Eye (tissue), 1 donor: ENCODE measurements at regions not wholly inside any gene's neighbourhood (a gene's known extent, or its start where the extent isn't known, plus 50 kb on each side); places are given as distances from the start of the nearest gene placed in this dataset.

Source experiments
- DNase-seq: peaks from one replicate; pipeline ENCODE4 v3.0.0-alpha.2; 2015

DNA sequence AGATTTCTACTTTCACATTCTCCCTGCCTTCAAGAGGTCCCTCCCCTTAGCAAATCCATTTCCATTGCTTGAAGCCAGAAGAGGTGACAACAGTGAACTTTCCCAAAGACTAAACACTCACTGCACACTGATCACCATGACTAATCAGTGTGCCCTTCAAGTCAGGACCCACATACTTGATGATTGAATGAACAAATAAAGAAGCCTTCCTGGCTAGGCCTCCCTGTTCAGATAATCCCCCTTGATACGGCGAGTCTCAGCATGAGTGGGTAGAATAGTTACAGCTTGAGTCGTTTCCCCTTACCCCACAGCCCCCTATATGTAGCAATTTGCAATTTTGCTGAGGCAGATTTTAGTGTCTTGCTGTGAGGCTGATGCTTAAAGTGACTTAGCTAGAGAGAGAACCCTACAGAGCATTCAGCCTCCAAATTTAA, 102.2 kb downstream of the UNC5CL start:
- no peak for DNase-seq

GRCh38 chr6:40933864-40934263, 105.2 kb downstream of the UNC5CL start:
- DNase-seq, result no peak

- no peak for DNase-seq
Observed at GRCh38 chr6:40932953-40933352, 106.1 kb downstream of the UNC5CL start.

- no peak for DNase-seq
Observed at GRCh38 chr6:40932366-40932765, 106.7 kb downstream of the UNC5CL start.

DNA sequence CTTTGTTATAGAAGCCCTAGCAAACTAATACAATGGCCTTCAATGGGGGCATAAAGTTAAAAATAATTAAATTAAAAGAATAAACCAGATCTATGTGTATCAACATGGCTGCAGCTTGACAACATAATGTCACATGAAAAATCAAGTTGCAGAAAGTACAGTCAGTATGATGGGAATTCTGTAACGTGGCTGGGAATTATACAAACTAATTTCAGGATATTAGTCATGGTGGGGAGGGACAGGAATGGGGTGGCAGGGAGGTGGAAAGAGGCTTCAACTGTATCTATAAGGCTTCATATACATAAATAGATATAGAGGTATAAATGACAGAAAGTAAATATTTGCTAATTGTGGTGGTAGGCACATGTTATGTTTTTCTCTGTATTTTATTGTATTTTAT, 107.1 kb downstream of the UNC5CL start:
- DNase-seq, result no peak

DNA sequence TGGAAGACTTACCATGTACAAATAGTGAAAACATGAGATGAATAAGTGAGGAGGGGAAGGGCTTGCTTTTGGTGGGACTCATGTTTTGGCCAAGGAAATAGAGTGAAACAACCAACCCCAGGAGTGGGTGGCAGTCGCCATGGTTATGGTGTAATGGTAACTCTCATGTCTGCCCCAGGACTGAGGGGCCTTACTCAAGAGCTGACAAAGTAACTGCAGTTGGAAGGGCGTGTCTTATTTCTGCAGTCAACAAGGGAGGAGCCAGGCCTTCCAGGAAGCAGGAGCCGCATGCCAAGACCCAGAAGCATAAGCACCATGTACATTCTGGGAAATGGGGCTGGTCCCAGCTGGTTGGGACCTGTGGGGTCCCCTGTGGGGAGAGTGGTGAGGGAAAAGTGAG, 108.5 kb downstream of the UNC5CL start:
- DNase-seq, result no peak

- DNase-seq, result no peak
Observed at GRCh38 chr6:40930045-40930444, 109.0 kb downstream of the UNC5CL start.

GRCh38 chr6:40929176-40929575, 109.8 kb downstream of the UNC5CL start:
- no peak for DNase-seq

- no peak for DNase-seq
Observed at GRCh38 chr6:40928763-40929162, 110.3 kb downstream of the UNC5CL start.

GRCh38 chr6:40928307-40928706, 110.7 kb downstream of the UNC5CL start:
- DNase-seq, result no peak

DNA sequence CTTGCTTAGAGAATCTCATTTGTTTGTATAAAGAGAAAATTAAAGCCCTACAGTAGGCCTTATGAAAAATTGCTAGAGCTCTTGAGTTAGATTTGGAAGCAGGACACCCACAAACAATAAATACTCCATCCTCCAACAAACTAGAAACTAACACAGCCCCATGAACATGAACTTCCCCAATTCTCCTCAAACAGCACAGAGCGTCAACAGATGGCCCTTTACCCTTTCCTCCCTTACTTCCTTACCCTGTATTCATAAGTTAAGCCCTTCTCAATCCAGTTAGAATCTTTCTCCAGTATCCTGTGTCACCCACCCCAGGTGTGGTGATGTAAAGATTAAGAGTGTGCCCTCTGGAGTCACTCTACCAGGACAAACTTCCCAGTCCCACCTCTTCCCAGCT, 113.7 kb downstream of the UNC5CL start:
- DNase-seq, result no peak

DNA sequence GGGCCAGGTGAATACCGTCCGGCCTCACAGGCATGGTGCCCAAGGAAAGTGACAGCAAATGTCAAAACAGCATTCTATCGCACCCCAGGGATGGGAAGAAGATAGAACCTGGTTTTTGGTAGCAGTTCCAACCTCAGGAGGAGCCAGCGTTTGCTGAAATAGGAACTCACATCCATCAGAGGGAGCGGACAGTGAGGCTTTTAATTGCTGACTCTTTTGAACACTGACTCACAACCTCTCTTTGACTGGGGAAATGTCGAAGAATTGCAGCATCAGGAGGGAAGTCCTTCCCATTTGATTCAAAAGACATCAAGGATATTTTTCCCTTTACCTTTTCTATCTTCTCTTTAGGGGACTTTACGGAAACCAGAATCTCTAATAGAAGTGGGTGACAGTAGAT, 114.2 kb downstream of the UNC5CL start:
- no peak for DNase-seq

DNA sequence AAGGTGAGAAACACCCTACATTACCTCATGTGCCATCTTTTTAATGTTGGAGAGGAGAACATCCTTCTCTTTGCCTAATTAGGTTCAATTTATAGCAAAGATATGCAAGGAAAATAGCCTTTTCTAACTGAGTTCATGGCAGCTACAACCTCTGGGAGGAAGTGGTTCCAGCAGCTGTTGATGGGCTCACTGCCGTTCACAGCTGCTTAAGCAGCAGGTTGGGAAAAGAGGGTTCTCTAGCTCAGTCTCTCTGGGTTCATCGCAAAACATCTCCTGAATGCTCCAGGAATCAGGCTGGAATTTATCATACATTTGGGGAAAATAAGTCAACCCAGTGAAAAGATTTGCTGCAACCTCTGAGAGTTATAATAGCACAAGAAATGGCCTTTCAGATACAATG, 115.1 kb downstream of the UNC5CL start:
- no peak for DNase-seq

DNA sequence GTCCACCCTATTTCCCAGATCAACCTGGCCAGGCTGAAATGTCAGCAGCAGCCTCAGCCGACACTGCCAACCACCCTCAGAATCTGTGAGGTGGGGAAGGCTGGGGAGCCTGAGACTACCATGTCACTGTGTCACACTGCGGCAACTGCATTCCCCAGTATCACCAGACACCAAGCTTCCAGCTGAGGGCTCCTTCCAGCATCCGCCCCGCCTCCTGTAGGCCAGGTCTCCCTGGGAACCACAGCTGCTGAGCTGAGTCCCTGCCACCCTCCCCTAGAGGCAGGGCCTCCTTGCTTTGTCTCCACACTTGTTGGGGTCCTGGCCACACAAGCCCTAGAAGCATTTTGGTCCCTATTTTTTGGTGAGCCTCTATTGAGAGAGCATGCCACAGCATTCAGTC, 115.7 kb downstream of the UNC5CL start:
- peak; percentile 12 for DNase-seq

DNA sequence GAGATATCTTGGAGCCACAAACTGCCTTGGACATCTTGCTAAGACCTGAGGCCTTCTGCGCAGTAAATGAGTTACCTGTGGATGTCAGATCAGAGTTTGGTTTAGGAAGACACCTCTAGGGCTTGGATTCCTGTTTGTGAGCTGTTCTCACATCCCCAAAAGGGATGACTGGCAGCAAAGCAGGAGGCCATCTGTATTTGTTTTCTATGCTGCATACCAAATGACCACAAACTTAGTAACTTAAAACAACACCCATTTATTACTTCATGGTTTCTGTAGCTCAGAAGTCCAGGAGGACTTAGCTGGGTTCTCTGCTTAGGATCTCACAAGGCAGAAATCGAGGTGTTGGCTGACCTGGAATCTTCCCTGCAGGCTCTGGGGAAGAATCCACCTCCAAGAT, 116.7 kb downstream of the UNC5CL start:
- DNase-seq, result no peak

GRCh38 chr6:40918040-40918651, 120.9 kb downstream of the UNC5CL start:
- DNase-seq, result no peak

DNA sequence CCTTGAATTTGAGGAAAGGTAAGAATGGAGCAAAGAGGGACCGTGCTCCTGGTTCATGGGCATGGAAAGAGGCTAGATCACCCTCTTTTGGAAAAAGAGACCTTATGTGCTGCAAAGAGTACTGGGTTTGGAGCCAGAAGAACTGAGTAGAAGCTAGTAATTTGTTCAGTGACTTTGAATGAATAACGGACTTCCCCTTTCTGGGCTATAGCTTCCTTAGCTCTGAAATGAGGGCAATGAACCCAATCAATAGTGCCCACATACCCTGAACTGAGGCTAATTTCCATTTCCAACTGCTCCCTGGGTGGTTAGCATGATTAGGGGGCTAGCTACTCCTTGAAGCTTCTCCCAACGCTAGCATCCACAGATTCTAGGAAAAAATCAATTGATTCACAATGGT, 121.4 kb downstream of the UNC5CL start:
- DNase-seq, result no peak

- no peak for DNase-seq
Observed at GRCh38 chr6:40916845-40917244, 122.2 kb downstream of the UNC5CL start.

- no peak for DNase-seq
Observed at GRCh38 chr6:40915165-40915564, 123.9 kb downstream of the UNC5CL start.

DNA sequence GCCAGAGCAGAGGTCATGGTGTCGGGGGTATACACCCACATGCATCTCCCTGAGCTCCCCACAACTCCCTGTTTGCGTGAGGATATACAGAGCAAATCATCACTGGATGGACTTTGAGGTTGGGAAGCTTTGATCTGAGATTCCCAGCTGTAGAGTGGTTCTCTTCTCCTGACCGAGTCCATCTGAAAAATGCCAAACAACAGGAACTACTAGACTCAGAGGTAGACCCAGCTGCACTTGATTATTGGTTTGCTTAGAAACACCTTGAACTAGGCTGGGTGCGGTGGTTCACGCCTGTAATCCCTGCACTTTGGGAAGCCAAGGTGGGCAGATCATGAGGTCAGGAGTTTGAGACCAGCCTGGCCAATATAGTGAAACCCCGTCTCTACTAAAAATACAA, 125.0 kb downstream of the UNC5CL start:
- no peak for DNase-seq

- DNase-seq, result peak; percentile 68
Observed at GRCh38 chr6:40912158-40912946, 126.7 kb downstream of the UNC5CL start.

- DNase-seq, result no peak
Observed at GRCh38 chr6:40910260-40910893, 128.6 kb downstream of the UNC5CL start.

DNA sequence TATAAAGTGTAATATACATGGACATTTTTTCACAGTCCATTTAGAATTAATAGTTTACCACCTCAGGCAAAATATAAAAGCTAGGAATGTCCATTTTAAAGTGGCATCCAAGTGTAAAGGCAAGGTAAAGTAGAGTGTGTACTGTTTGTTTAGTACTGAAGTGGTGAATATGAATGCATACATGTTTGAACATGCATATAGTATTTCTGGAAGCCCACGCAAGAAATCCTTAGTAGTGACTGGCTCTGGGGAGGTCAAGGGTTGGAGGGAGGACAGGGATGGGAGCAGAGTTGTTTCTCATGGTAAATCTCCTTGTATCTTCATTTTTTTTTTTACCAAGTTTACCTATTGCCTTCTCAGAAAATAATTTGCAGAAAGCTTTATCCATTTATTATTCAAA, 129.2 kb downstream of the UNC5CL start:
- no peak for DNase-seq

DNA sequence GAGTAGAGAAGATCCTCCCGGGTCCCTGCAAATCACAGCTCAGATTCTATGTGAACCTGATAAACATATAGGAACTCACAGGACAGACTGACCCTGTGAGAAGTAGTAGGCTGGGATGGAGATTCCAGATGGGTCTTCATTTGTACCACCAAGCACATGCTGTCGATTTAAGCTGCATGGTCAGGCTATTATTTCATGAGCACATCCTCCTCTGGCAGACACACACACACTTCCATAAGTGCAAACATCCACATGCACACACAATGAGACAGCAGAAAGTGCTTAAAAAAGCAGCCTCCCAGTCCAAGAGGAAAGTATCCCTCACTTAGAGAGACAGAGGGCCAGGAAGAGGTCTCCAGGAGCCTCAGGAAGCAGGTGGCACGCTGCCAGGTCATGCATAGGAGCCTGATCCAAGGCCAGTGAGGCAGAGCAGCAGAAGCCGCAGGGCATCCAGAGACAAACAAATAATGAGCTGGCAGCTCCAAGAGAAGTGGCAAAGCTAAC, 131.8 kb downstream of the UNC5CL start:
- DNase-seq, result no peak
